Liver (tissue), 8 donors: ENCODE measurements at regions not wholly inside any gene's neighbourhood (a gene's known extent, or its start where the extent isn't known, plus 50 kb on each side); places are given as distances from the start of the nearest gene placed in this dataset.

ENCODE experiments used
- DNase-seq: peaks from one replicate; pipeline ENCODE4 v3.0.0-alpha.2; 2017; ENCODE audit warnings: low spot score
- H3K27ac ChIP-seq, 2 donors: one replicate each; pipeline ENCODE4 v1.7.0; 2013; ENCODE audit warnings: inconsistent platforms in 2 of 2, low read length in 2 of 2, control low read depth in 1 of 2, low read depth in 1 of 2, mild to moderate bottlenecking in 1 of 2
- H3K27me3 ChIP-seq, 4 donors: one replicate each; pipeline versions ENCODE4 v1.6.1 to v1.7.0; 2013; ENCODE audit warnings: low read length in 3 of 4, inconsistent platforms in 1 of 4, mild to moderate bottlenecking in 1 of 4, moderate library complexity in 1 of 4; ENCODE audit not compliant: control insufficient read depth in 4 of 4, insufficient read depth in 4 of 4
- H3K36me3 ChIP-seq, 4 donors: one replicate each; pipeline versions ENCODE4 v1.6.1 to v1.7.0; 2013; ENCODE audit warnings: low read length in 3 of 4, mild to moderate bottlenecking in 3 of 4, low read depth in 1 of 4, moderate library complexity in 1 of 4; ENCODE audit not compliant: control insufficient read depth in 4 of 4, insufficient read depth in 3 of 4
- H3K4me1 ChIP-seq, 4 donors: one replicate each; pipeline versions ENCODE4 v1.6.1 to v1.7.0; 2013; ENCODE audit warnings: low read length in 3 of 4, mild to moderate bottlenecking in 3 of 4, moderate library complexity in 1 of 4; ENCODE audit not compliant: control insufficient read depth in 4 of 4, insufficient read depth in 4 of 4
- H3K4me3 ChIP-seq, 3 donors: one replicate each; pipeline versions ENCODE4 v1.6.1 to v1.7.0; 2013; ENCODE audit warnings: low read length in 3 of 3, control low read depth in 1 of 3, low read depth in 1 of 3, mild to moderate bottlenecking in 1 of 3
- H3K9ac ChIP-seq, 2 donors: one replicate each; pipeline ENCODE4 v1.7.0; 2013; ENCODE audit warnings: low read length in 2 of 2, mild to moderate bottlenecking in 2 of 2, moderate library complexity in 2 of 2, control low read depth in 1 of 2, low read depth in 1 of 2
- H3K9me3 ChIP-seq, 4 donors: one replicate each; pipeline versions ENCODE4 v1.6.1 to v1.7.0; 2013; ENCODE audit warnings: low read length in 3 of 4; ENCODE audit not compliant: control insufficient read depth in 4 of 4
- EGR1 ChIP-seq, 2 donors: IDR thresholded peaks; 2 replicates each; pipeline ENCODE4 v1.6.1; 2016 to 2018; ENCODE audit warnings: antibody characterized with exemption in 2 of 2, low read depth in 2 of 2
- FOXA1 ChIP-seq: IDR thresholded peaks from 2 replicates; pipeline ENCODE4 v1.6.1; 2016; ENCODE audit warnings: antibody characterized with exemption
- FOXA2 ChIP-seq: IDR thresholded peaks from 2 replicates; pipeline ENCODE4 v1.6.1; 2016; ENCODE audit warnings: antibody characterized with exemption
- GABPA ChIP-seq, 2 donors: IDR thresholded peaks in 1 of 2; conservative IDR thresholded peaks in 1 of 2; 2 replicates each; pipeline ENCODE4 v1.6.1; 2016; ENCODE audit warnings: antibody characterized with exemption in 2 of 2, mild to moderate bottlenecking in 1 of 2, moderate library complexity in 1 of 2
- HNF4A ChIP-seq, 2 donors: conservative IDR thresholded peaks; 2 replicates each; pipeline ENCODE4 v1.6.1; 2016; ENCODE audit warnings: antibody characterized with exemption in 2 of 2, mild to moderate bottlenecking in 2 of 2
- HNF4G ChIP-seq: IDR thresholded peaks from 2 replicates; pipeline ENCODE4 v1.6.1; 2016; ENCODE audit warnings: antibody characterized with exemption
- JUND ChIP-seq, 2 donors: IDR thresholded peaks; 2 replicates each; pipeline ENCODE4 v1.6.1; 2016; ENCODE audit warnings: antibody characterized with exemption in 2 of 2
- NR2F2 ChIP-seq: IDR thresholded peaks from 2 replicates; pipeline ENCODE4 v1.6.1; 2016; ENCODE audit warnings: antibody characterized with exemption
- RXRA ChIP-seq, 2 donors: IDR thresholded peaks; 2 replicates each; pipeline ENCODE4 v1.6.1; 2017 to 2018; ENCODE audit warnings: antibody characterized with exemption in 2 of 2, mild to moderate bottlenecking in 1 of 2
- TAF1 ChIP-seq: conservative IDR thresholded peaks from 2 replicates; pipeline ENCODE4 v1.6.1; 2016; ENCODE audit warnings: antibody characterized with exemption, mild to moderate bottlenecking
- YY1 ChIP-seq: IDR thresholded peaks from 2 replicates; pipeline ENCODE4 v1.6.1; 2016; ENCODE audit warnings: antibody characterized with exemption, mild to moderate bottlenecking
- WGBS: extraction: QIAGEN DNeasy Blood & Tissue Kit; methylation state at CpG from one replicate; pipeline ENCODE4 v1.1.7; 2013; 5-methylcytosine and 5-hydroxymethylcytosine counted together
- TF ChIP-seq, protein P1 (sequence below): IDR thresholded peaks from 2 replicates; pipeline ENCODE4 v1.6.1; 2016; ENCODE audit warnings: antibody characterized with exemption
- TF ChIP-seq, protein P2 (sequence below): IDR thresholded peaks from 2 replicates; pipeline ENCODE4 v1.6.1; 2016; ENCODE audit warnings: antibody characterized with exemption, mild to moderate bottlenecking
- TF ChIP-seq, protein P3 (sequence below): IDR thresholded peaks from 2 replicates; pipeline ENCODE4 v1.6.1; 2016; ENCODE audit warnings: antibody characterized with exemption
- TF ChIP-seq, protein P4 (sequence below): IDR thresholded peaks from 2 replicates; pipeline ENCODE4 v1.6.1; 2016; ENCODE audit warnings: antibody characterized with exemption
- TF ChIP-seq, protein P5 (sequence below): fragments of 150-350 bp; IDR thresholded peaks from 2 replicates; pipeline ENCODE4 v1.5.1; 2017; ENCODE audit warnings: improper control_type of control experiment, low read depth, low read length; ENCODE audit not compliant: missing input control
- donor health status: healthy.
- donor health status: healthy.
- donor health status: healthy.
- donor health status: healthy.
- donor health status: healthy.

DNA sequence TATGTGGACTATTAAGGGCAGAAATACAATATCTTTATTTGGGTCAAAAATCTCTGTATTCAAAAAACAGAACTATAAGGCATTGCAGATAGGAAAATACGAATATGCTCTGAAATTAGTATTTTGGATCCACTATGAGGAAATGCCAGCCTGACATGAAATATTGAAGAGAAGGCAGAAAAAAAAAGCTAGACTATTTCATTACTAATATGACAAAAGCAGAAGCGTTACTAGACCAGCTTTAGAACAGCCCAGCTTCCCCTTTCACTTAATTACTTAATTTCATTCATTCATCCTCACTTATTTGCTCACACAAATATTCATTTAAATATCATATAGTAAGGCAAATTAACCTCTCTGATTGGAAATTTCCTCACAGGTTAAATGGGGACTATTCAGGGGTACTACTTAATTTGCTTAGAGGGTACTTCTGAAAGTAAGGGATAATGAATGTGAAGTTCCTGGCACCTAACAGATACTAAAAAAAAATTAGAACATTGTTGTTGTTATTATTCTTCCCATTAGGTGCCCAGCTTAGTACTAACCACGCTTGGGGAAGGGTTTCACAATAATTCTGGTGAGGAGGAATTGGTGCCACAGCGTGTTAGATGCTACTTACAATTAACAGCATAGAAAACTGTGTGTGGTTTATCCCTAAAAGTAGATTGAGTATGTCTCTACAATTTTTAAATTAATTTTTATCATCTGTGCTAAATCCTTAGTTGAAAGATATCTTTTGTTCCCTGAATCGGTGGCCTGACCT lies 71.1 kb upstream of the CTLA4 start:
- Histone ChIP-seq H3K27me3 (no peaks in the 10 kb centered on the region), H3K4me3 (no peak overlapping the region), H3K4me1 (no peaks in the 10 kb centered on the region), H3K9me3 (no peaks in the 10 kb centered on the region), H3K36me3 (no peaks in the 10 kb centered on the region), H3K27ac (no peak overlapping the region), H3K9ac (no peak overlapping the region)
- TF ChIP-seq, protein P1, sequence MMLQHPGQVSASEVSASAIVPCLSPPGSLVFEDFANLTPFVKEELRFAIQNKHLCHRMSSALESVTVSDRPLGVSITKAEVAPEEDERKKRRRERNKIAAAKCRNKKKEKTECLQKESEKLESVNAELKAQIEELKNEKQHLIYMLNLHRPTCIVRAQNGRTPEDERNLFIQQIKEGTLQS: no peak
- TF ChIP-seq FOXA2: no peak
- no peak for TF ChIP-seq HNF4G
- TF ChIP-seq JUND (IDR thresholded peaks at IDR 0.05): no peak
- TF ChIP-seq EGR1 (IDR thresholded peaks at IDR 0.05; ENCODE audit: low read depth in 2 of 2): no peak
- TF ChIP-seq, protein P2, sequence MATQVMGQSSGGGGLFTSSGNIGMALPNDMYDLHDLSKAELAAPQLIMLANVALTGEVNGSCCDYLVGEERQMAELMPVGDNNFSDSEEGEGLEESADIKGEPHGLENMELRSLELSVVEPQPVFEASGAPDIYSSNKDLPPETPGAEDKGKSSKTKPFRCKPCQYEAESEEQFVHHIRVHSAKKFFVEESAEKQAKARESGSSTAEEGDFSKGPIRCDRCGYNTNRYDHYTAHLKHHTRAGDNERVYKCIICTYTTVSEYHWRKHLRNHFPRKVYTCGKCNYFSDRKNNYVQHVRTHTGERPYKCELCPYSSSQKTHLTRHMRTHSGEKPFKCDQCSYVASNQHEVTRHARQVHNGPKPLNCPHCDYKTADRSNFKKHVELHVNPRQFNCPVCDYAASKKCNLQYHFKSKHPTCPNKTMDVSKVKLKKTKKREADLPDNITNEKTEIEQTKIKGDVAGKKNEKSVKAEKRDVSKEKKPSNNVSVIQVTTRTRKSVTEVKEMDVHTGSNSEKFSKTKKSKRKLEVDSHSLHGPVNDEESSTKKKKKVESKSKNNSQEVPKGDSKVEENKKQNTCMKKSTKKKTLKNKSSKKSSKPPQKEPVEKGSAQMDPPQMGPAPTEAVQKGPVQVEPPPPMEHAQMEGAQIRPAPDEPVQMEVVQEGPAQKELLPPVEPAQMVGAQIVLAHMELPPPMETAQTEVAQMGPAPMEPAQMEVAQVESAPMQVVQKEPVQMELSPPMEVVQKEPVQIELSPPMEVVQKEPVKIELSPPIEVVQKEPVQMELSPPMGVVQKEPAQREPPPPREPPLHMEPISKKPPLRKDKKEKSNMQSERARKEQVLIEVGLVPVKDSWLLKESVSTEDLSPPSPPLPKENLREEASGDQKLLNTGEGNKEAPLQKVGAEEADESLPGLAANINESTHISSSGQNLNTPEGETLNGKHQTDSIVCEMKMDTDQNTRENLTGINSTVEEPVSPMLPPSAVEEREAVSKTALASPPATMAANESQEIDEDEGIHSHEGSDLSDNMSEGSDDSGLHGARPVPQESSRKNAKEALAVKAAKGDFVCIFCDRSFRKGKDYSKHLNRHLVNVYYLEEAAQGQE: no peak
- TF ChIP-seq, protein P3, sequence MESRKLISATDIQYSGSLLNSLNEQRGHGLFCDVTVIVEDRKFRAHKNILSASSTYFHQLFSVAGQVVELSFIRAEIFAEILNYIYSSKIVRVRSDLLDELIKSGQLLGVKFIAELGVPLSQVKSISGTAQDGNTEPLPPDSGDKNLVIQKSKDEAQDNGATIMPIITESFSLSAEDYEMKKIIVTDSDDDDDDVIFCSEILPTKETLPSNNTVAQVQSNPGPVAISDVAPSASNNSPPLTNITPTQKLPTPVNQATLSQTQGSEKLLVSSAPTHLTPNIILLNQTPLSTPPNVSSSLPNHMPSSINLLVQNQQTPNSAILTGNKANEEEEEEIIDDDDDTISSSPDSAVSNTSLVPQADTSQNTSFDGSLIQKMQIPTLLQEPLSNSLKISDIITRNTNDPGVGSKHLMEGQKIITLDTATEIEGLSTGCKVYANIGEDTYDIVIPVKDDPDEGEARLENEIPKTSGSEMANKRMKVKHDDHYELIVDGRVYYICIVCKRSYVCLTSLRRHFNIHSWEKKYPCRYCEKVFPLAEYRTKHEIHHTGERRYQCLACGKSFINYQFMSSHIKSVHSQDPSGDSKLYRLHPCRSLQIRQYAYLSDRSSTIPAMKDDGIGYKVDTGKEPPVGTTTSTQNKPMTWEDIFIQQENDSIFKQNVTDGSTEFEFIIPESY: no peak
- DNase-seq: no peak
- 85% methylated on average over 5 of the region's 5 CpGs for WGBS

DNA sequence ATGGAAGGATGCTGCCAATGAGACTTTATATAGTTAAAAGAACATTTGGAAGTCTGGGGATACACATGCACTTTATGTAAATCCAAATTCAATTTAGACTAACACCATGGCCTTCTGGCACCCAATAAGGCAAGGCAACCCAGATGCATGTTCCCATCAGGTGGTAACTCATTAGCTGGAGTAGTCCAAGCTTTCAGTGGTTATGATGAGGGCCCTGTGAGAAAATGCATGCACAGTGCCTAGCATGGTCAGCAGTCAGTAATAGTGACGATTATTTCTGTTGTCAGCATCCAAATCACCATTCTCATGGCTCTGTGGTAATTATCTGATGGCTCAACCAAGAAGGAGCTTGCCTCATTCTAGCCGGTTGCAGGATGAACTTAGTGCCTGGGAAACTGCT lies 70.3 kb upstream of the CTLA4 start:
- Histone ChIP-seq H3K27ac (no peak overlapping the region), H3K4me3 (no peak overlapping the region), H3K4me1 (no peaks in the 10 kb centered on the region), H3K36me3 (no peaks in the 10 kb centered on the region), H3K27me3 (no peaks in the 10 kb centered on the region), H3K9ac (no peak overlapping the region), H3K9me3 (no peaks in the 10 kb centered on the region)
- 70% methylated on average over 2 of the region's 2 CpGs for WGBS
- DNase-seq: no peak
- TF ChIP-seq HNF4G: no peak

DNA sequence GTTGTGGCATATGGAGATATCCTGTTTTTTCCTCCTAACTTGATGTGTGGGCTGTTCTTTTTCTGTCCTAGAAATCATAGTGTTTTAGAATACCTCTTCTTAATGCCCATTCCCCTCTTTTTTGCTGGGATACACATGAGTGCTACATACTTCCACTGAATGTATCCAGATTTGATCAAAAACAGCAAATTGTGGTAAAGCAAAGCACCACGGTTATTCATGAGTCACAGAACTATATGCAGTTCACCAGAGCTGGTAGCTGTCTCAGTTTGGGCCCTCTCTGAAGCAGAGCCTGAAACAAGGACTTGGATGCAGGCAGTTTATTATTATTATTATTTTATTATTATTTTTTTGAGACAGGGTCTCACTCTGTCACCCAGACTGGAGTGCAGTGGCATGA lies 69.9 kb upstream of the CTLA4 start:
- no peaks in the 10 kb centered on the region for H3K27me3 ChIP-seq
- H3K4me3 ChIP-seq: no peak overlapping the region
- no peaks in the 10 kb centered on the region for H3K4me1 ChIP-seq
- no peak overlapping the region for H3K9ac ChIP-seq
- no peak overlapping the region for H3K27ac ChIP-seq
- no peak for DNase-seq
- TF ChIP-seq FOXA1 (no peak), GABPA (IDR thresholded peaks at IDR 0.05 in 1 of 2, conservative IDR thresholded peaks at IDR 0.05 in 1 of 2) (no peak), TAF1 (no peak), RXRA (IDR thresholded peaks at IDR 0.05) (no peak), NR2F2 (no peak), HNF4A (conservative IDR thresholded peaks at IDR 0.05) (no peak), YY1 (no peak), FOXA2 (no peak)
- TF ChIP-seq, protein P1: no peak
- TF ChIP-seq, protein P3: no peak
- TF ChIP-seq, protein P4, sequence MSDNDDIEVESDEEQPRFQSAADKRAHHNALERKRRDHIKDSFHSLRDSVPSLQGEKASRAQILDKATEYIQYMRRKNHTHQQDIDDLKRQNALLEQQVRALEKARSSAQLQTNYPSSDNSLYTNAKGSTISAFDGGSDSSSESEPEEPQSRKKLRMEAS: no peak
- TF ChIP-seq, protein P5, sequence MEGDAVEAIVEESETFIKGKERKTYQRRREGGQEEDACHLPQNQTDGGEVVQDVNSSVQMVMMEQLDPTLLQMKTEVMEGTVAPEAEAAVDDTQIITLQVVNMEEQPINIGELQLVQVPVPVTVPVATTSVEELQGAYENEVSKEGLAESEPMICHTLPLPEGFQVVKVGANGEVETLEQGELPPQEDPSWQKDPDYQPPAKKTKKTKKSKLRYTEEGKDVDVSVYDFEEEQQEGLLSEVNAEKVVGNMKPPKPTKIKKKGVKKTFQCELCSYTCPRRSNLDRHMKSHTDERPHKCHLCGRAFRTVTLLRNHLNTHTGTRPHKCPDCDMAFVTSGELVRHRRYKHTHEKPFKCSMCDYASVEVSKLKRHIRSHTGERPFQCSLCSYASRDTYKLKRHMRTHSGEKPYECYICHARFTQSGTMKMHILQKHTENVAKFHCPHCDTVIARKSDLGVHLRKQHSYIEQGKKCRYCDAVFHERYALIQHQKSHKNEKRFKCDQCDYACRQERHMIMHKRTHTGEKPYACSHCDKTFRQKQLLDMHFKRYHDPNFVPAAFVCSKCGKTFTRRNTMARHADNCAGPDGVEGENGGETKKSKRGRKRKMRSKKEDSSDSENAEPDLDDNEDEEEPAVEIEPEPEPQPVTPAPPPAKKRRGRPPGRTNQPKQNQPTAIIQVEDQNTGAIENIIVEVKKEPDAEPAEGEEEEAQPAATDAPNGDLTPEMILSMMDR: no peak
- no peaks in the 10 kb centered on the region for H3K9me3 ChIP-seq
- WGBS: 86% methylated on average over 1 of the region's 1 CpG
- no peaks in the 10 kb centered on the region for H3K36me3 ChIP-seq
